ENCODE measurements at regions not wholly inside any gene's neighbourhood (a gene's known extent, or its start where the extent isn't known, plus 50 kb on each side); places are given as distances from the start of the nearest gene placed in this dataset.

DNA sequence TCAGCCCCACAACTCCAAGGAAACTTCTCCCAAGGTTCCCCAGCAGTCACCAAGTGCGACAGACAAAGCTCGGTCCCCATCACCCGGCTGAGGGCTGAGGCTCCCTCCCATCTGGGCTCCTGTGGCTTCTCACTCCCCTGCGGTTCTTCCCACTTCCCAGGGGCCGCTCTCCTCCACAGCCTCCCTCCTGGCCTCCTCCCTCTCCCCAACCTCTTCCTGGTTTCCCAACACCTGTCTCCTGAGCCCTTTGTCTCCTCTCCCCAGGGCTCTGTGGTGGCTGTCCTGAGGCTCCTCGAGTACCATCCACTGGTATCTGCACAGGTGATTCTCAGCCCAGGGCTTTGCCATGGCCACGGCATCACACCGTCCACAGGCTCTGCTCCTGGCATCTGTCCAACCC is 113.2 kb upstream of the NSMCE3 start:
- Histone ChIP-seq H3K4me3 (no peak overlapping the region), H3K9me3 (no peaks in the 10 kb centered on the region), H3K27me3 (no peaks in the 10 kb centered on the region), H3K4me1 (no peaks in the 10 kb centered on the region), H3K27ac (no peak overlapping the region), H3K36me3 (no peaks in the 10 kb centered on the region)
- intact Hi-C loops (cut with DNase I; ENCODE audit: low total_unique reads): no loop called here
- no peak for DNase-seq
- TF ChIP-seq CTCF (IDR thresholded peaks at IDR 0.05): no peak
- no peak for TF ChIP-seq POLR2A (IDR thresholded peaks at IDR 0.05)

GRCh38 chr15:29380466-29380865 is 110.8 kb upstream of the NSMCE3 start:
- TF ChIP-seq POLR2A (IDR thresholded peaks at IDR 0.05) (no peak), CTCF (IDR thresholded peaks at IDR 0.05) (no peak)
- no peak overlapping the region for H3K27ac ChIP-seq
- no peaks in the 10 kb centered on the region for H3K36me3 ChIP-seq
- H3K9me3 ChIP-seq: no peaks in the 10 kb centered on the region
- H3K4me3 ChIP-seq: no peak overlapping the region
- no peaks in the 10 kb centered on the region for H3K4me1 ChIP-seq
- H3K27me3 ChIP-seq: no peaks in the 10 kb centered on the region
- intact Hi-C loops (cut with DNase I; ENCODE audit: low total_unique reads): no loop called here
- no peak for DNase-seq

DNA sequence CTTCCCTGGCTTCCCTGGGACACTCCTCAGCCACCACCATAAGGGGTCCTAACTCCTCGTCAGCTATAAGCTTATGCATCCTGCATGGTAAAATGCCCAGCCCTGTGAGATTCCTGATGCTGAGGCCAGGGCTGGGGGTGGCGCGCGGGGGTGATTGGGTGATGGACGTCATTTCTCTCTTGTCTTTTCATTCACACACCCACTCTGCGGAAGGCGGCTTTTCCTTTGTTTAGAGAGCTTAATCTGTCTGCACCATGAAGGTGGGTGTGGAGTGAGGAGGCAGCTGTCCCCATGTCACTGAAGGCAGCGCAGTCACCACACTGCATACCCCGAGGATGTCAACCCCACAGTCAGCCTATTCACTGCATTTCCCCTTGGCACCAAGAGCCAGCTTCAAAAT is 110.0 kb upstream of the NSMCE3 start:
- Histone ChIP-seq H3K4me1 (no peaks in the 10 kb centered on the region), H3K4me3 (no peak overlapping the region), H3K9me3 (no peaks in the 10 kb centered on the region), H3K27me3 (no peaks in the 10 kb centered on the region), H3K36me3 (no peaks in the 10 kb centered on the region), H3K27ac (no peak overlapping the region)
- DNase-seq: no peak
- TF ChIP-seq POLR2A (IDR thresholded peaks at IDR 0.05): no peak
- TF ChIP-seq CTCF (IDR thresholded peaks at IDR 0.05): no peak
- intact Hi-C loops (cut with DNase I; ENCODE audit: low total_unique reads): no loop called here

- TF ChIP-seq CTCF (IDR thresholded peaks at IDR 0.05): no peak
- TF ChIP-seq POLR2A (IDR thresholded peaks at IDR 0.05): no peak
- H3K4me1 ChIP-seq: no peaks in the 10 kb centered on the region
- no peak overlapping the region for H3K4me3 ChIP-seq
- H3K27me3 ChIP-seq: no peaks in the 10 kb centered on the region
- no peaks in the 10 kb centered on the region for H3K36me3 ChIP-seq
- DNase-seq: no peak
- intact Hi-C loops (cut with DNase I; ENCODE audit: low total_unique reads): no loop called here
- H3K27ac ChIP-seq: no peak overlapping the region
- no peaks in the 10 kb centered on the region for H3K9me3 ChIP-seq
Measured at GRCh38 chr15:29377161-29377560, 107.5 kb upstream of the NSMCE3 start.

DNA sequence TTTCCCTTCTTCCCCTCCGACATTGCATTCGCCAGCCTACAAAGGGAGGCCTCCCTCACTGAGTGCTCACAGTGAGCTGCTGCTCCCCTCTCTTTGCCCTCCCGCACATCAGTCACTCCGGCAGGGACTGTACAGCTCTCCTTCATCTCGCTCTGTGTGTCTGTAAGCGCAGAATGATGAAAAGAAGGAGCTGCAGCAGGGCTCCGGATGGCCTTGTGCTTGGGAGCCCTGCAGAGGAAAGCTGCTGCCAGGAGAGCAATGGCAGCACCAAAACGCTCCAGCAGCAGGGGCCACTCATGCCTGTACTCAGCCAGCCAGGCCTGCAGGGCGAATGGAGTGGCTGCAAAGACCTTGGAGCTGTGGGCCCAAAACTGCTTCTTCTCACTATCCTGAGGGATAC is 107.0 kb upstream of the NSMCE3 start:
- no peak for TF ChIP-seq CTCF (IDR thresholded peaks at IDR 0.05)
- TF ChIP-seq POLR2A (IDR thresholded peaks at IDR 0.05): no peak
- Histone ChIP-seq H3K27ac (no peak overlapping the region), H3K36me3 (no peaks in the 10 kb centered on the region), H3K27me3 (no peaks in the 10 kb centered on the region), H3K9me3 (no peaks in the 10 kb centered on the region), H3K4me3 (no peak overlapping the region), H3K4me1 (no peaks in the 10 kb centered on the region)
- DNase-seq: no peak
- intact Hi-C loops (cut with DNase I; ENCODE audit: low total_unique reads): no loop called here
